Left kidney (tissue), 1 donor: ENCODE measurements at regions not wholly inside any gene's neighbourhood (a gene's known extent, or its start where the extent isn't known, plus 50 kb on each side); places are given as distances from the start of the nearest gene placed in this dataset.

Experiments
- DNase-seq: peaks from one replicate; pipeline ENCODE4 v3.0.0-alpha.2; 2013

GRCh38 chr22:46090631-46091201, 59.6 kb upstream of the PPARA start:
- DNase-seq = no peak

- no peak for DNase-seq
Measured at GRCh38 chr22:46091277-46091977, 58.9 kb upstream of the PPARA start.

- DNase-seq = no peak
Measured at GRCh38 chr22:46092011-46092410, 58.3 kb upstream of the PPARA start.

GRCh38 chr22:46092670-46093410, 57.5 kb upstream of the PPARA start:
- no peak for DNase-seq

- DNase-seq = no peak
Measured at GRCh38 chr22:46093796-46094195, 56.5 kb upstream of the PPARA start.

GRCh38 chr22:46094676-46095075, 55.6 kb upstream of the PPARA start:
- no peak for DNase-seq

GRCh38 chr22:46096051-46096450, 54.3 kb upstream of the PPARA start:
- no peak for DNase-seq

- no peak for DNase-seq
Measured at GRCh38 chr22:46096706-46097230, 53.6 kb upstream of the PPARA start.

GRCh38 chr22:46097268-46097900, 52.9 kb upstream of the PPARA start:
- no peak for DNase-seq

GRCh38 chr22:46098525-46099475, 51.5 kb upstream of the PPARA start:
- no peak for DNase-seq

GRCh38 chr22:46099740-46100139, 50.6 kb upstream of the PPARA start:
- DNase-seq = no peak

- DNase-seq = no peak
Measured at GRCh38 chr22:46100401-46101105, 49.8 kb upstream of the PPARA start.
